Body of pancreas (tissue), 4 donors: ENCODE measurements at regions not wholly inside any gene's neighbourhood (a gene's known extent, or its start where the extent isn't known, plus 50 kb on each side); places are given as distances from the start of the nearest gene placed in this dataset.

ENCODE experiments used
- ATAC-seq: fragments of 150-250 bp; one replicate; pipeline ENCODE4 v1.9.1; 2016
- DNase-seq, 4 donors: peaks; one replicate each; pipeline ENCODE4 v3.0.0-alpha.2; 2019
- H3K27ac ChIP-seq, 4 donors: fragments of 200-600 bp; sonication (generic); 1 replicate in 3 of 4; 2 replicates in 1 of 4; pipeline versions ENCODE4 v1.5.1 to v1.6.1; 2016 to 2019; ENCODE audit warnings: mild to moderate bottlenecking in 1 of 4, mixed read lengths in 1 of 4, moderate library complexity in 1 of 4
- H3K27me3 ChIP-seq, 2 donors: fragments of 200-600 bp; sonication (generic); one replicate each; pipeline ENCODE4 v1.6.0; 2016; ENCODE audit warnings: mild to moderate bottlenecking in 1 of 2
- H3K36me3 ChIP-seq, 2 donors: fragments of 200-600 bp; sonication (generic); replicated peaks in 1 of 2; 2 replicates each; pipeline ENCODE4 v1.5.1; 2016; ENCODE audit warnings: low read depth in 2 of 2; ENCODE audit not compliant: insufficient read depth in 1 of 2
- H3K4me1 ChIP-seq: fragments of 200-600 bp; sonication (generic); one replicate; pipeline ENCODE4 v1.6.0; 2016
- H3K4me3 ChIP-seq, 2 donors: fragments of 200-600 bp; sonication (generic); 1 replicate in 1 of 2; 2 replicates in 1 of 2; pipeline ENCODE4 v1.5.1; 2016 to 2019
- H3K9me3 ChIP-seq, 3 donors: fragments of 200-600 bp; sonication (generic); 1 replicate in 2 of 3; 2 replicates in 1 of 3; pipeline ENCODE4 v1.5.1; 2016
- POLR2A ChIP-seq, 3 donors: fragments of 450-650 bp; IDR thresholded peaks; one replicate each; pipeline ENCODE4 v1.6.1; 2016; ENCODE audit warnings: antibody characterized with exemption in 3 of 3, mild to moderate bottlenecking in 2 of 3
- WGBS, 2 donors: methylation state at CpG; one replicate each; pipeline ENCODE4 v1.1.5; 2017; 5-methylcytosine and 5-hydroxymethylcytosine counted together
- intact Hi-C: fragments of 100-400 bp; cut with DNase I; formaldehyde crosslinking; loops from one replicate; pipeline ENCODE4 v1.15.1; 2023
- TF ChIP-seq, protein P1 (sequence below), 7 experiments: fragments of 450-650 bp in 4 of 7; fragments of 200-600 bp in 3 of 7; sonication (generic) in 3 of 7; IDR thresholded peaks; one replicate each; pipeline ENCODE4 v1.5.1; 2016 to 2019; ENCODE audit warnings: antibody characterized with exemption in 7 of 7

DNA sequence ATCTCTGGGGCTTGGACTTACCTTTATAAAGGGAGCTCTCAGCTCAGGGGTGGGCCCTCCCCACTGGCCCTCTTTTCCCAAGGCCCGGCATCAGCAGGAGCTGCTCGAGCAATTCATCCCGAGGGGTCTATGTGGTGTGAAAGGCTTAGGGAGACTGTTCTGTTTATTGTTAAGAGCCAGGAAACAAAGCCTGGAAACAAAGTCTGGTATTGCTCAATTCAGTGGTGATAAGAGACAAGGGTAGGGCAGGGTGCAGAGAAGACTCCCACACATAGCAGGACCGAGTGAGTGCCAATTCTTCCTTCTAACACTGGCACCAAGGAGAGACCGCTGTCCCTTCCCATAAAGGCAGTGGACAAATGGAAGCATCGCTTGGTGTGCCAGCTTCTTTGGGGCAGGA, 750.7 kb downstream of the KCNJ18 start:
- Histone ChIP-seq H3K27me3 (no peaks in the 10 kb centered on the region), H3K36me3 (no peaks in the 10 kb centered on the region), H3K4me1 (no peaks in the 10 kb centered on the region), H3K27ac (no peak overlapping the region), H3K4me3 (no peak overlapping the region), H3K9me3 (no peaks in the 10 kb centered on the region)
- no peak for TF ChIP-seq POLR2A (IDR thresholded peaks at IDR 0.05)
- TF ChIP-seq, protein P1, sequence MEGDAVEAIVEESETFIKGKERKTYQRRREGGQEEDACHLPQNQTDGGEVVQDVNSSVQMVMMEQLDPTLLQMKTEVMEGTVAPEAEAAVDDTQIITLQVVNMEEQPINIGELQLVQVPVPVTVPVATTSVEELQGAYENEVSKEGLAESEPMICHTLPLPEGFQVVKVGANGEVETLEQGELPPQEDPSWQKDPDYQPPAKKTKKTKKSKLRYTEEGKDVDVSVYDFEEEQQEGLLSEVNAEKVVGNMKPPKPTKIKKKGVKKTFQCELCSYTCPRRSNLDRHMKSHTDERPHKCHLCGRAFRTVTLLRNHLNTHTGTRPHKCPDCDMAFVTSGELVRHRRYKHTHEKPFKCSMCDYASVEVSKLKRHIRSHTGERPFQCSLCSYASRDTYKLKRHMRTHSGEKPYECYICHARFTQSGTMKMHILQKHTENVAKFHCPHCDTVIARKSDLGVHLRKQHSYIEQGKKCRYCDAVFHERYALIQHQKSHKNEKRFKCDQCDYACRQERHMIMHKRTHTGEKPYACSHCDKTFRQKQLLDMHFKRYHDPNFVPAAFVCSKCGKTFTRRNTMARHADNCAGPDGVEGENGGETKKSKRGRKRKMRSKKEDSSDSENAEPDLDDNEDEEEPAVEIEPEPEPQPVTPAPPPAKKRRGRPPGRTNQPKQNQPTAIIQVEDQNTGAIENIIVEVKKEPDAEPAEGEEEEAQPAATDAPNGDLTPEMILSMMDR (IDR thresholded peaks at IDR 0.05), result no peak
- WGBS, 2 donors, result 41 to 62% methylated on average over 3 to 6 of the region's 6 CpGs
- DNase-seq (no peak), ATAC-seq (no peak)
- intact Hi-C loops, result no loop called here

DNA sequence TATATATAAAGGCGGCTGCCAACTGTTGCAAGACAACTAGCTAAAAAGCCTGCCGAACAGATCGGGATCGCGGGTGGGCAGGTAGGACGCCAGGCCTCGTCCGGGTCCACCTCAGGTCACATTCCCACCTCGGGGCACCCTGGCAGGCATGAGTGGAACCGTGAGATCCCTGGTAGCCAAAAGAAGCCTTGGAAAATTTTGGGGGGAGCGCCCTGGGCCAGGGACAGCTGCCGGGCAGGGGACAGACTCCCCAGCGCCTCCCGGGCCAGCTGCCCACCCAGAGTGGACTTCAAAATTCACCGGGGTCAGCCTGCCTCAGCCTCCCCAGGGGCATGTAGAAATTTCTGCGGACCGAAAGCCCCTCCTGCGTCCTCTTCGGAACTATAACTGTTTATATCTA, 760.9 kb downstream of the KCNJ18 start:
- Histone ChIP-seq H3K4me3 (no peak overlapping the region), H3K27me3 (no peaks in the 10 kb centered on the region), H3K36me3 (no peaks in the 10 kb centered on the region), H3K4me1 (no peaks in the 10 kb centered on the region), H3K27ac (no peak overlapping the region), H3K9me3 (peaks cover 0 to 15% (median 0%) of the 10 kb centered on the region in 3 donors)
- TF ChIP-seq, protein P1 (IDR thresholded peaks at IDR 0.05), result no peak
- no peak for TF ChIP-seq POLR2A (IDR thresholded peaks at IDR 0.05)
- intact Hi-C loops, result no loop called here
- ATAC-seq (no peak), DNase-seq (no peak)
- WGBS, 2 donors, result 84 to 86% methylated on average over 11 to 19 of the region's 19 CpGs

DNA sequence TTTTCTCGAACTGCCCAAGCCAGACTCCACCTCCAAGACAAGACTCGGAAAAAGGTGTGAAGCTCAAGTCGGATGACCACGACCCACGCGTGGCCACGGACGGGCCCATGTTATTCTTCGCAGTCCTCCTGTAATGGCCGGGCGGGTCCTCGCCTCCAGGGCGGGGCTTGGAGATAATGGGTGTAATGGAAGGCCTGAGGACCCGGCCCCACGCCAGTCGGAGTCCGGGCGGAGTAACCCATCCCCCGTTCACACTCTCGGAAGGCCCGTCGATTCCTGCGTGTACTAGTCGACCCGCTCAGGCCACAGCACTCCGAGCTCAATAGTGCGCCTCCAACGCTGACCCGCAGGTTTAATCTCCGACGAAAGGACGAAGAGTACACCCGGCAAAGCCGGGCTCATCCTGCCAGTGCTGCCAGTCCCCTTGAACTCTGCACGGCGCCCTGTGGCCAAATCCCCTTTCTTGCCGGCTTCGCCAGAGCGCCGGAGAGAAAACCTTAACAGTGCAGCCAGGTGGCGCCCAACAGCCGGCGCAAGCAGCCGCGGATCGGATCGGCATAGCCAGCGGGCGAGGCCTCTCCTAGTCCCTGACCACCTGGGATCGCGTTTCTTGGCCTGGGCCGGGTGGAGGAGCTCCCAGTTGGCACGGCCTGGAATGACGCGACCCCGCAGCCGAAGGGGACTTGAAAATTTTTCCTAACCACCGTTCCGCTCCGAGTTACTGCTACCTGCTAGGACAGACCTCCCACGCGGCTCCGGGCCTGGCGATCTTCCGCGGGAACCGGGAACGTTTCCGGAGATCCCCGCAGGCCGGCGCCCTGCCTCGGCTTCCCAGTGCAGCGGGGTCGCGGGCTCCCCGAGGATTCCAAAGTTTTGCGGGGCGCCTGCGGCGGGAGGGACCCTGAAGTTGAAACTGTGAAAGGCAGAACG, 762.0 kb downstream of the KCNJ18 start:
- H3K27me3 ChIP-seq, result no peaks in the 10 kb centered on the region
- no peaks in the 10 kb centered on the region for H3K4me1 ChIP-seq
- intact Hi-C loops, result no loop called here
- 58 to 64% methylated on average over 38 to 82 of the region's 82 CpGs for WGBS, 2 donors
- H3K9me3 ChIP-seq, result peaks cover 0 to 15% (median 0%) of the 10 kb centered on the region in 3 donors
- TF ChIP-seq POLR2A (IDR thresholded peaks at IDR 0.05), result no peak
- TF ChIP-seq, protein P1 (IDR thresholded peaks at IDR 0.05), result no peak
- ATAC-seq (no peak), DNase-seq (no peak)
- no peak overlapping the region for H3K4me3 ChIP-seq
- H3K36me3 ChIP-seq, result no peaks in the 10 kb centered on the region
- no peak overlapping the region for H3K27ac ChIP-seq

DNA sequence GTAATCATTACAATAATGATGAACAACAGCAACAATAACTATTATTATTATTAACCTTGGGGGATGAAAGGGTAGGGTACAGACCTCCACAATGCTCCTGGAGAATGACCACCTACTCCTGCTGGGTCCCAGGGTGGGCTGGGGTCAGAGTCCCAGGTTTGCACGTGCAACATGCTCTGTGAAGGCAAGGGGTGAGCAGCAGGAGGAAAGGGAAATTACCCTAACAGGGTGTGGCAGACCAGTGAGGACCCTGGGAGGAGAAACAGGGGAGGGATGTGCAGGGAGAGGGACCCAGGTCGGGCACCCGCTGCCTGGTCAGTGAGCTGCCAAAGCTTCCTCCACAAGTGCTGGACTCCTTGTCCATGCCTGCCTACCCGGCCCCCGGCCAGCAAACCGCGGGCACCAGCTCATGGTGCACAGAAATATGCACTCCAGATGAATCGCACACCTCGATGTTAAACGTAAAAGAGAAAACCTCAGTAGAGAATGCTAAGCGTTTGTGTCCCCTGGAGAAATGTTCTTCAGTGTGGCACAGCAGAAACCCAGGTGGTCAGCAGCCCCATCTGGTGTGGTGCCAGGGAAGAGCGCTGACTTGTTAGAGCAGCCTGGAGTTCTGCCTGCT, 767.1 kb downstream of the KCNJ18 start:
- DNase-seq, result no peak
- no peak overlapping the region for H3K4me3 ChIP-seq
- ATAC-seq, result no peak
- H3K4me1 ChIP-seq, result no peaks in the 10 kb centered on the region
- TF ChIP-seq, protein P1 (IDR thresholded peaks at IDR 0.05), result no peak
- no peaks in the 10 kb centered on the region for H3K27me3 ChIP-seq
- no peak overlapping the region for H3K27ac ChIP-seq
- no peaks in the 10 kb centered on the region for H3K36me3 ChIP-seq
- peaks cover 0 to 7% (median 0%) of the 10 kb centered on the region in 3 donors for H3K9me3 ChIP-seq
- intact Hi-C loops, result no loop called here
- WGBS, 2 donors, result 67% methylated on average over 11 to 12 of the region's 12 CpGs
